Caco-2 (cell line): ENCODE measurements at regions not wholly inside any gene's neighbourhood (a gene's known extent, or its start where the extent isn't known, plus 50 kb on each side); places are given as distances from the start of the nearest gene placed in this dataset.

ENCODE experiments used
- BruUV-seq: library from RNA; stranded (reverse); fragments of 400-500 nt; replicated peaks from 2 replicates; lab custom pipeline; 2021; lab: Mats Ljungman, UMichigan
- CTCF ChIA-PET: fragments of 300-600 bp; sonication (Branson Sonifier 250); formaldehyde crosslinking; loops from one replicate; lab custom pipeline; 2022; ENCODE audit warnings: antibody characterized with exemption; lab: Charles Lee
- POLR2A ChIA-PET: fragments of 300-600 bp; sonication (Branson Sonifier 250); formaldehyde crosslinking; loops from one replicate; lab custom pipeline; 2022; ENCODE audit warnings: antibody characterized with exemption; lab: Charles Lee
- DNase-seq, 2 experiments: peaks; one replicate each; pipeline versions ENCODE4 v3.0.0 to v3.0.0-alpha.2; 2020 to 2022
- H3K27me3 ChIP-seq: replicated peaks from 2 replicates; pipeline ENCODE4 v1.6.0; 2011; ENCODE audit warnings: low read length; ENCODE audit not compliant: control insufficient read depth, insufficient read depth
- H3K36me3 ChIP-seq: 2 replicates; pipeline ENCODE4 v1.5.1; 2011; ENCODE audit warnings: low read length; ENCODE audit not compliant: control insufficient read depth, insufficient read depth
- H3K4me1 ChIP-seq: fragments of 250-450 bp; sonication (Bioruptor Pico); 2 replicates; pipeline ENCODE4 v1.5.1; 2020; ENCODE audit warnings: mild to moderate bottlenecking
- H3K4me3 ChIP-seq: 2 replicates; pipeline ENCODE4 v1.5.1; 2011; ENCODE audit warnings: low read depth, mild to moderate bottlenecking, control low read depth, low read length
- H3K9me3 ChIP-seq: fragments of 250-450 bp; sonication (Bioruptor Pico); 2 replicates; pipeline ENCODE4 v1.5.1; 2020; ENCODE audit warnings: mild to moderate bottlenecking, moderate library complexity
- H3K27ac Mint-ChIP-seq: one replicate; pipeline ENCODE4 v1.8.0; 2022; ENCODE audit warnings: mixed read lengths; ENCODE audit not compliant: unreplicated experiment
- H3K27me3 Mint-ChIP-seq: one replicate; pipeline ENCODE4 v1.8.0; 2022; ENCODE audit warnings: mixed read lengths; ENCODE audit not compliant: insufficient read depth, unreplicated experiment
- H3K36me3 Mint-ChIP-seq: one replicate; pipeline ENCODE4 v1.8.0; 2022; ENCODE audit warnings: mild to moderate bottlenecking, mixed read lengths; ENCODE audit not compliant: insufficient read depth, unreplicated experiment
- H3K4me1 Mint-ChIP-seq: one replicate; pipeline ENCODE4 v1.8.0; 2022; ENCODE audit warnings: low read depth, mixed read lengths; ENCODE audit not compliant: unreplicated experiment
- H3K4me3 Mint-ChIP-seq: one replicate; pipeline ENCODE4 v1.8.0; 2022; ENCODE audit warnings: mild to moderate bottlenecking, moderate library complexity, mixed read lengths; ENCODE audit not compliant: unreplicated experiment
- H3K9me3 Mint-ChIP-seq: one replicate; pipeline ENCODE4 v1.8.0; 2022; ENCODE audit warnings: mixed read lengths; ENCODE audit not compliant: unreplicated experiment
- CTCF ChIP-seq, 2 experiments: fragments of 200-600 bp in 1 of 2; IDR thresholded peaks; 1 replicate in 1 of 2; 2 replicates in 1 of 2; pipeline versions ENCODE4 v1.5.1 to v1.8.0; 2011 to 2022; ENCODE audit warnings: antibody characterized with exemption in 1 of 2, control low read depth in 1 of 2, inconsistent platforms in 1 of 2, low read depth in 1 of 2, low read length in 1 of 2, mild to moderate bottlenecking in 1 of 2, moderate library complexity in 1 of 2; ENCODE audit not compliant: insufficient read depth in 1 of 2, severe bottlenecking in 1 of 2, unreplicated experiment in 1 of 2
- intact Hi-C: fragments of 100-400 bp; cut with micrococcal nuclease; formaldehyde crosslinking; loops from one replicate; pipeline ENCODE4 v1.10.0; 2022; ENCODE audit not compliant: unreplicated experiment

- intact Hi-C loops = no loop called here
- Histone ChIP-seq H3K36me3 (no peaks in the 10 kb centered on the region), H3K4me1 (no peaks in the 10 kb centered on the region), H3K27me3 (no peaks in the 10 kb centered on the region), H3K4me3 (no peak overlapping the region), H3K9me3 (no peaks in the 10 kb centered on the region)
- H3K27ac Mint-ChIP-seq = no peak overlapping the region
- H3K4me1 Mint-ChIP-seq = no peaks in the 10 kb centered on the region
- TF ChIP-seq CTCF (IDR thresholded peaks at IDR 0.05; ENCODE audit: insufficient read depth in 1 of 2, low read depth in 1 of 2, low read length in 1 of 2, severe bottlenecking in 1 of 2, unreplicated experiment in 1 of 2) = no peak
- no peaks in the 10 kb centered on the region for H3K36me3 Mint-ChIP-seq
- DNase-seq = no peak
- peaks cover 4% of the 10 kb centered on the region for H3K27me3 Mint-ChIP-seq
- H3K4me3 Mint-ChIP-seq = no peak overlapping the region
- ChIA-PET CTCF (no interaction called here), POLR2A (no interaction called here)
- no peaks in the 10 kb centered on the region for H3K9me3 Mint-ChIP-seq
- BruUV-seq = no TSS peak
Measured at GRCh38 chr13:87302034-87302433, 369.1 kb upstream of the SLITRK5 start.

- no peak for TF ChIP-seq CTCF (IDR thresholded peaks at IDR 0.05; ENCODE audit: insufficient read depth in 1 of 2, low read depth in 1 of 2, low read length in 1 of 2, severe bottlenecking in 1 of 2, unreplicated experiment in 1 of 2)
- Histone ChIP-seq H3K27me3 (no peaks in the 10 kb centered on the region), H3K4me1 (no peaks in the 10 kb centered on the region), H3K9me3 (no peaks in the 10 kb centered on the region), H3K4me3 (no peak overlapping the region), H3K36me3 (no peaks in the 10 kb centered on the region)
- Mint-ChIP-seq H3K4me3 (no peak overlapping the region), H3K9me3 (no peaks in the 10 kb centered on the region), H3K4me1 (no peaks in the 10 kb centered on the region), H3K36me3 (no peaks in the 10 kb centered on the region), H3K27ac (no peak overlapping the region), H3K27me3 (peaks cover 4% of the 10 kb centered on the region)
- CTCF ChIA-PET = no interaction called here
- POLR2A ChIA-PET = no interaction called here
- BruUV-seq = no TSS peak
- DNase-seq = no peak
- intact Hi-C loops = no loop called here
Measured at GRCh38 chr13:87302931-87303330, 368.2 kb upstream of the SLITRK5 start.

GRCh38 chr13:87311165-87311564 lies 360.0 kb upstream of the SLITRK5 start:
- TF ChIP-seq CTCF (IDR thresholded peaks at IDR 0.05; ENCODE audit: insufficient read depth in 1 of 2, low read depth in 1 of 2, low read length in 1 of 2, severe bottlenecking in 1 of 2, unreplicated experiment in 1 of 2) = no peak
- no peaks in the 10 kb centered on the region for H3K4me1 ChIP-seq
- ChIA-PET CTCF (no interaction called here), POLR2A (no interaction called here)
- intact Hi-C loops = no loop called here
- BruUV-seq = no TSS peak
- DNase-seq = no peak
- no peak overlapping the region for H3K4me3 Mint-ChIP-seq
- H3K9me3 Mint-ChIP-seq = no peaks in the 10 kb centered on the region
- H3K36me3 ChIP-seq = no peaks in the 10 kb centered on the region
- H3K36me3 Mint-ChIP-seq = no peaks in the 10 kb centered on the region
- H3K4me1 Mint-ChIP-seq = no peaks in the 10 kb centered on the region
- H3K27me3 ChIP-seq = no peaks in the 10 kb centered on the region
- H3K9me3 ChIP-seq = no peaks in the 10 kb centered on the region
- H3K4me3 ChIP-seq = no peak overlapping the region
- H3K27ac Mint-ChIP-seq = no peak overlapping the region
- H3K27me3 Mint-ChIP-seq = no peaks in the 10 kb centered on the region
